Endothelial cell of umbilical vein (primary cell): ENCODE measurements at regions not wholly inside any gene's neighbourhood (a gene's known extent, or its start where the extent isn't known, plus 50 kb on each side); places are given as distances from the start of the nearest gene placed in this dataset.

Source experiments
- BruUV-seq: library from RNA; stranded (reverse); fragments of 400-500 nt; replicated peaks from 2 replicates; lab custom pipeline; 2021; lab: Mats Ljungman, UMichigan
- CTCF ChIA-PET: fragments of 300-600, 350-600 bp; sonication (Branson Sonifier 250); formaldehyde crosslinking; loops from one replicate; lab custom pipeline; 2021; ENCODE audit warnings: antibody characterized with exemption, inconsistent platforms; lab: Charles Lee
- POLR2A ChIA-PET: fragments of 300-600, 350-600 bp; sonication (Branson Sonifier 250); formaldehyde crosslinking; loops from one replicate; lab custom pipeline; 2021; ENCODE audit warnings: antibody characterized with exemption, inconsistent platforms; lab: Charles Lee
- DNase-seq: peaks from one replicate; pipeline ENCODE4 v3.0.0-alpha.2; 2011; ENCODE audit warnings: low read depth, low spot score
- FAIRE-seq: peaks from 2 replicates; lab custom pipeline; 2011; peaks lifted over from hg19 to GRCh38; lab: Jason Lieb, UNC
- H2AFZ ChIP-seq: 2 replicates; pipeline ENCODE4 v1.6.0; 2012; ENCODE audit warnings: low read depth, low read length, control low read depth, inconsistent platforms
- H3K27ac ChIP-seq: 2 replicates; pipeline ENCODE4 v1.5.1; 2011; ENCODE audit warnings: low read depth, mild to moderate bottlenecking, control low read depth, low read length, moderate library complexity; ENCODE audit not compliant: insufficient read depth
- H3K27me3 ChIP-seq, 2 experiments: 2 replicates each; pipeline versions ENCODE4 v1.6.0 to v1.6.1; 2011; ENCODE audit warnings: low read length in 2 of 2, mixed read lengths in 1 of 2; ENCODE audit not compliant: control insufficient read depth in 2 of 2, insufficient read depth in 2 of 2
- H3K36me3 ChIP-seq, 2 experiments: 2 replicates in 1 of 2; 3 replicates in 1 of 2; pipeline ENCODE4 v1.5.1; 2011; ENCODE audit warnings: low read length in 2 of 2, mild to moderate bottlenecking in 1 of 2, moderate library complexity in 1 of 2; ENCODE audit not compliant: control insufficient read depth in 2 of 2, insufficient read depth in 2 of 2; ENCODE audit errors: extremely low read depth in 1 of 2
- H3K4me1 ChIP-seq: 3 replicates; pipeline ENCODE4 v1.5.1; 2011; ENCODE audit warnings: mild to moderate bottlenecking, low read length; ENCODE audit not compliant: control insufficient read depth, insufficient read depth; ENCODE audit errors: extremely low read depth
- H3K4me2 ChIP-seq: 2 replicates; pipeline ENCODE4 v1.6.1; 2011; ENCODE audit warnings: low read length, control low read depth, mixed read lengths; ENCODE audit not compliant: insufficient read depth
- H3K4me3 ChIP-seq, 3 experiments: fragments of 200-600 bp in 1 of 3; sonication (generic), shearing (Covaris generic) in 1 of 3; replicated peaks in 1 of 3; 2 replicates each; pipeline ENCODE4 v1.5.1; 2011 to 2016; ENCODE audit warnings: control low read depth in 3 of 3, low read length in 3 of 3, mild to moderate bottlenecking in 2 of 3, inconsistent platforms in 1 of 3, low read depth in 1 of 3, moderate library complexity in 1 of 3; ENCODE audit not compliant: insufficient read depth in 1 of 3
- H3K79me2 ChIP-seq: 2 replicates; pipeline ENCODE4 v1.6.0; 2012; ENCODE audit warnings: low read length, inconsistent platforms; ENCODE audit not compliant: control insufficient read depth, insufficient read depth
- H3K9ac ChIP-seq: replicated peaks from 2 replicates; pipeline ENCODE3; 2011; ENCODE audit warnings: low read length, control low read depth; ENCODE audit not compliant: insufficient read depth; ENCODE audit errors: extremely low read depth
- H3K9me1 ChIP-seq: replicated peaks from 3 replicates; pipeline ENCODE4 v1.6.0; 2011; ENCODE audit warnings: mild to moderate bottlenecking, low read length; ENCODE audit not compliant: control insufficient read depth, insufficient read depth; ENCODE audit errors: extremely low read depth
- H3K9me3 ChIP-seq: replicated peaks from 2 replicates; pipeline ENCODE4 v1.5.1; 2012; ENCODE audit warnings: low read length, inconsistent platforms; ENCODE audit not compliant: control insufficient read depth, insufficient read depth
- H4K20me1 ChIP-seq: replicated peaks from 2 replicates; pipeline ENCODE3; 2011; ENCODE audit warnings: mild to moderate bottlenecking, low read length; ENCODE audit not compliant: control insufficient read depth, insufficient read depth; ENCODE audit errors: extremely low read depth
- EZH2 ChIP-seq: IDR thresholded peaks from 2 replicates; pipeline ENCODE4 v1.6.1; 2012; ENCODE audit warnings: borderline replicate concordance, low read depth, mild to moderate bottlenecking, moderate library complexity, low read length, inconsistent platforms; ENCODE audit not compliant: severe bottlenecking
- FOS ChIP-seq: IDR thresholded peaks from 2 replicates; pipeline ENCODE4 v1.6.1; 2011; ENCODE audit warnings: mild to moderate bottlenecking, low read length, moderate library complexity, borderline replicate concordance; ENCODE audit not compliant: insufficient read depth
- GATA2 ChIP-seq: IDR thresholded peaks from 2 replicates; pipeline ENCODE4 v1.7.0; 2011; ENCODE audit warnings: low read depth, mild to moderate bottlenecking, moderate library complexity, mixed read lengths, low read length; ENCODE audit not compliant: insufficient read length, insufficient read depth
- JUN ChIP-seq: IDR thresholded peaks from 2 replicates; pipeline ENCODE4 v1.6.1; 2011; ENCODE audit warnings: borderline replicate concordance, low read depth; ENCODE audit not compliant: insufficient read length, insufficient read depth
- MYC ChIP-seq: IDR thresholded peaks from one replicate; pipeline ENCODE4 v1.6.1; 2011; ENCODE audit warnings: mild to moderate bottlenecking, low read depth, low read length
- POLR2A ChIP-seq: IDR thresholded peaks from 2 replicates; pipeline ENCODE4 v1.6.1; 2012; ENCODE audit warnings: low read depth, mild to moderate bottlenecking, control low read depth, low read length
- POLR2AphosphoS5 ChIP-seq: IDR thresholded peaks from 2 replicates; pipeline ENCODE4 v1.6.1; 2012; ENCODE audit warnings: low read depth, mild to moderate bottlenecking, control low read depth, low read length, moderate library complexity; ENCODE audit not compliant: insufficient read depth
- dilution Hi-C: fragments of 300-500 bp; cut with MboI; formaldehyde crosslinking; loops from one replicate; pipeline ENCODE4 v1.15.0; 2019; ENCODE audit warnings: low sequenced_read_pairs; ENCODE audit not compliant: extremely low pct_ligation_motif_present
- intact Hi-C: fragments of 100-400 bp; cut with micrococcal nuclease; formaldehyde crosslinking; loops from one replicate; pipeline ENCODE4 v1.10.0; 2022
- TF ChIP-seq, protein P1 (sequence below), 2 donors: IDR thresholded peaks; 1 replicate in 1 of 2; 2 replicates in 1 of 2; pipeline ENCODE4 v1.5.1; 2011; ENCODE audit warnings: low read length in 2 of 2, mild to moderate bottlenecking in 2 of 2, moderate library complexity in 2 of 2, control low read depth in 1 of 2, inconsistent platforms in 1 of 2, low read depth in 1 of 2; ENCODE audit not compliant: insufficient read depth in 1 of 2; ENCODE audit errors: extremely low read depth in 1 of 2
- TF ChIP-seq, protein P2 (sequence below): IDR thresholded peaks from 2 replicates; pipeline ENCODE4 v1.6.1; 2011; ENCODE audit not compliant: insufficient read depth, insufficient read length

DNA sequence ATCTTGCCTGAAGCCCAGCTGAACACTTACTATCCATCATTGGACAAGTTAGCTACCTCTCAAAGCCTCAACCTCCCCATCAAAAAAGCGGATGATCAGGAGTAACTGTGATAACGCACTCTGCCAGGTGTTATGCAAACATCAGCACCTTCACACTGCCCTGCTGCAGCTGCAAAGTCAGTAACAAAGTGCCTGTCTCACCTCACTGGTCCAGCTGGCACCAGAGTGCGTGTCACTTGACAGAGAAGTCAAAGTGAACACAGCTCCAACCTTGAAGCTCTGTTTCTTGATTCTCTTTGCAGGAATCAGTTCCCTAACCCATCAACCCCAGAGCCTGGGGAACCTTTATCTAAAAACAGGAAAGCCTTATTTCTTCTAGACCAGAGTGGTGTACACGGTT lies 413.6 kb downstream of the CTTN start:
- CTCF ChIA-PET: no interaction called here
- Histone ChIP-seq H3K36me3 (no peaks in the 10 kb centered on the region), H4K20me1 (no peaks in the 10 kb centered on the region), H3K79me2 (no peaks in the 10 kb centered on the region), H3K4me2 (no peak overlapping the region), H3K4me1 (no peaks in the 10 kb centered on the region), H3K9me1 (no peaks in the 10 kb centered on the region), H3K4me3 (no peak overlapping the region), H2AFZ (no peak overlapping the region), H3K27me3 (no peaks in the 10 kb centered on the region), H3K9ac (no peak overlapping the region), H3K27ac (no peak overlapping the region), H3K9me3 (no peaks in the 10 kb centered on the region)
- no TSS peak for BruUV-seq
- TF ChIP-seq JUN (no peak), POLR2AphosphoS5 (no peak), POLR2A (no peak), EZH2 (no peak)
- TF ChIP-seq, protein P1, sequence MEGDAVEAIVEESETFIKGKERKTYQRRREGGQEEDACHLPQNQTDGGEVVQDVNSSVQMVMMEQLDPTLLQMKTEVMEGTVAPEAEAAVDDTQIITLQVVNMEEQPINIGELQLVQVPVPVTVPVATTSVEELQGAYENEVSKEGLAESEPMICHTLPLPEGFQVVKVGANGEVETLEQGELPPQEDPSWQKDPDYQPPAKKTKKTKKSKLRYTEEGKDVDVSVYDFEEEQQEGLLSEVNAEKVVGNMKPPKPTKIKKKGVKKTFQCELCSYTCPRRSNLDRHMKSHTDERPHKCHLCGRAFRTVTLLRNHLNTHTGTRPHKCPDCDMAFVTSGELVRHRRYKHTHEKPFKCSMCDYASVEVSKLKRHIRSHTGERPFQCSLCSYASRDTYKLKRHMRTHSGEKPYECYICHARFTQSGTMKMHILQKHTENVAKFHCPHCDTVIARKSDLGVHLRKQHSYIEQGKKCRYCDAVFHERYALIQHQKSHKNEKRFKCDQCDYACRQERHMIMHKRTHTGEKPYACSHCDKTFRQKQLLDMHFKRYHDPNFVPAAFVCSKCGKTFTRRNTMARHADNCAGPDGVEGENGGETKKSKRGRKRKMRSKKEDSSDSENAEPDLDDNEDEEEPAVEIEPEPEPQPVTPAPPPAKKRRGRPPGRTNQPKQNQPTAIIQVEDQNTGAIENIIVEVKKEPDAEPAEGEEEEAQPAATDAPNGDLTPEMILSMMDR (IDR thresholded peaks at IDR 0.05; ENCODE audit: extremely low read depth in 1 of 2, insufficient read depth in 1 of 2, low read depth in 1 of 2, low read length in 2 of 2): no peak
- TF ChIP-seq, protein P2, sequence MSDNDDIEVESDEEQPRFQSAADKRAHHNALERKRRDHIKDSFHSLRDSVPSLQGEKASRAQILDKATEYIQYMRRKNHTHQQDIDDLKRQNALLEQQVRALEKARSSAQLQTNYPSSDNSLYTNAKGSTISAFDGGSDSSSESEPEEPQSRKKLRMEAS: no peak
- POLR2A ChIA-PET: no interaction called here
- DNase-seq: no peak
- no peak for FAIRE-seq
- dilution Hi-C loops (no loop called here), intact Hi-C loops (no loop called here)

DNA sequence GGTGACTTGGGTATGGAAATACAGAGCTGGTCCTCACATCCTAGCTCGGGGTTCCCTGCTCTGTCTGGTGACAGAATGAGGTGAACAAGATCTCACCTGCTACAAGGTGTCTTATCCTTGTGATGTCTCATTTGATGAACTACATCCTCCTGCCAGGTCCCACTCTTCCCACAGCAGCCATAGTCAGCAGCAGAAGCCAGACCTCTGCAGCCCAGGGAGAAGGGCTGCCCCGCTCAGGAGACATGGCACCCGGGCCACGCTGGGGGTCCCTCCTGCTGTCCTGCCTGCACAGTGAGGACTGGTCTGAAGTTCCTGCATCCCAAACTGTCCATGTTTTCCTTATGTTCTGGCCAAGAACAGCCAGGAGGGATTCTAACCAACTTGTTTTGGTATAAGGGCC lies 414.1 kb downstream of the CTTN start:
- no peak for DNase-seq
- Histone ChIP-seq H3K36me3 (no peaks in the 10 kb centered on the region), H3K9ac (no peak overlapping the region), H3K79me2 (no peaks in the 10 kb centered on the region), H3K4me1 (no peaks in the 10 kb centered on the region), H3K27me3 (no peaks in the 10 kb centered on the region), H3K4me3 (no peak overlapping the region), H3K4me2 (no peak overlapping the region), H3K27ac (no peak overlapping the region), H2AFZ (no peak overlapping the region), H3K9me3 (no peaks in the 10 kb centered on the region), H4K20me1 (no peaks in the 10 kb centered on the region), H3K9me1 (no peaks in the 10 kb centered on the region)
- ChIA-PET POLR2A (no interaction called here), CTCF (no interaction called here)
- no TSS peak for BruUV-seq
- no peak for TF ChIP-seq EZH2
- TF ChIP-seq MYC: no peak
- TF ChIP-seq, protein P2: no peak
- TF ChIP-seq, protein P1 (IDR thresholded peaks at IDR 0.05; ENCODE audit: extremely low read depth in 1 of 2, insufficient read depth in 1 of 2, low read depth in 1 of 2, low read length in 2 of 2): no peak
- no peak for TF ChIP-seq FOS
- TF ChIP-seq JUN: no peak
- no peak for TF ChIP-seq POLR2AphosphoS5
- TF ChIP-seq POLR2A: no peak
- TF ChIP-seq GATA2: no peak
- dilution Hi-C loops: no loop called here
- intact Hi-C loops: no loop called here
- no peak for FAIRE-seq
